Muscle layer of colon (tissue), 2 donors: ENCODE measurements at regions not wholly inside any gene's neighbourhood (a gene's known extent, or its start where the extent isn't known, plus 50 kb on each side); places are given as distances from the start of the nearest gene placed in this dataset.

Experiments used
- H3K27ac ChIP-seq: one replicate; pipeline ENCODE4 v1.7.0; 2013; ENCODE audit warnings: low read depth, mild to moderate bottlenecking, low read length, moderate library complexity
- H3K27me3 ChIP-seq, 2 donors: one replicate each; pipeline ENCODE4 v1.7.0; 2013; ENCODE audit warnings: low read length in 2 of 2, mild to moderate bottlenecking in 2 of 2; ENCODE audit not compliant: insufficient read depth in 2 of 2, control insufficient read depth in 1 of 2
- H3K36me3 ChIP-seq: one replicate; pipeline ENCODE4 v1.7.0; 2013; ENCODE audit warnings: mild to moderate bottlenecking, low read length; ENCODE audit not compliant: insufficient read depth
- H3K4me1 ChIP-seq: one replicate; pipeline ENCODE4 v1.7.0; 2013; ENCODE audit warnings: mild to moderate bottlenecking, low read length; ENCODE audit not compliant: insufficient read depth
- H3K4me3 ChIP-seq, 2 donors: one replicate each; pipeline ENCODE4 v1.7.0; 2013; ENCODE audit warnings: low read length in 2 of 2, low read depth in 1 of 2, mild to moderate bottlenecking in 1 of 2, moderate library complexity in 1 of 2
- H3K9ac ChIP-seq: one replicate; pipeline ENCODE4 v1.7.0; 2013; ENCODE audit warnings: low read length
- H3K9me3 ChIP-seq: one replicate; pipeline ENCODE4 v1.7.0; 2013; ENCODE audit warnings: mild to moderate bottlenecking, low read length
- donor health status: abdominal sarcoma.
- donor health status: Adenocarcinoma of cecum.

- Histone ChIP-seq H3K27ac (no peak overlapping the region), H3K9ac (no peak overlapping the region), H3K27me3 (no peaks in the 10 kb centered on the region), H3K9me3 (no peaks in the 10 kb centered on the region), H3K36me3 (no peaks in the 10 kb centered on the region), H3K4me1 (no peaks in the 10 kb centered on the region), H3K4me3 (no peak overlapping the region)
These were observed 570.6 kb downstream of the ZBBX start for GRCh38 chr3:166809520-166809919.

- no peaks in the 10 kb centered on the region for H3K27me3 ChIP-seq
- no peaks in the 10 kb centered on the region for H3K36me3 ChIP-seq
- H3K9me3 ChIP-seq: no peaks in the 10 kb centered on the region
- H3K4me1 ChIP-seq: no peaks in the 10 kb centered on the region
- no peak overlapping the region for H3K4me3 ChIP-seq
- H3K9ac ChIP-seq: no peak overlapping the region
- H3K27ac ChIP-seq: no peak overlapping the region
These were observed 591.2 kb downstream of the ZBBX start for GRCh38 chr3:166788936-166789335.

- Histone ChIP-seq H3K27ac (no peak overlapping the region), H3K4me3 (no peak overlapping the region), H3K9ac (no peak overlapping the region), H3K36me3 (no peaks in the 10 kb centered on the region), H3K27me3 (no peaks in the 10 kb centered on the region), H3K4me1 (no peaks in the 10 kb centered on the region), H3K9me3 (no peaks in the 10 kb centered on the region)
These were observed 594.2 kb downstream of the ZBBX start for GRCh38 chr3:166785876-166786275.

GRCh38 chr3:166783206-166783605 lies 596.9 kb downstream of the ZBBX start:
- Histone ChIP-seq H3K9ac (no peak overlapping the region), H3K4me1 (no peaks in the 10 kb centered on the region), H3K27me3 (no peaks in the 10 kb centered on the region), H3K4me3 (no peak overlapping the region), H3K27ac (no peak overlapping the region), H3K36me3 (no peaks in the 10 kb centered on the region), H3K9me3 (no peaks in the 10 kb centered on the region)

GRCh38 chr3:166764698-166765318 lies 615.3 kb downstream of the ZBBX start:
- H3K9ac ChIP-seq: no peak overlapping the region
- H3K36me3 ChIP-seq: no peaks in the 10 kb centered on the region
- no peaks in the 10 kb centered on the region for H3K9me3 ChIP-seq
- no peaks in the 10 kb centered on the region for H3K4me1 ChIP-seq
- H3K4me3 ChIP-seq: no peak overlapping the region
- H3K27ac ChIP-seq: no peak overlapping the region
- H3K27me3 ChIP-seq: no peaks in the 10 kb centered on the region

GRCh38 chr3:166759736-166760513 lies 620.2 kb downstream of the ZBBX start:
- H3K4me1 ChIP-seq: no peaks in the 10 kb centered on the region
- H3K27me3 ChIP-seq: no peaks in the 10 kb centered on the region
- H3K4me3 ChIP-seq: no peak overlapping the region
- H3K9ac ChIP-seq: no peak overlapping the region
- H3K27ac ChIP-seq: no peak overlapping the region
- no peaks in the 10 kb centered on the region for H3K9me3 ChIP-seq
- no peaks in the 10 kb centered on the region for H3K36me3 ChIP-seq

- Histone ChIP-seq H3K9me3 (no peaks in the 10 kb centered on the region), H3K27me3 (no peaks in the 10 kb centered on the region), H3K4me3 (no peak overlapping the region), H3K9ac (no peak overlapping the region), H3K4me1 (no peaks in the 10 kb centered on the region), H3K27ac (no peak overlapping the region), H3K36me3 (no peaks in the 10 kb centered on the region)
These were observed 627.9 kb downstream of the ZBBX start for GRCh38 chr3:166752214-166752613.

- no peaks in the 10 kb centered on the region for H3K27me3 ChIP-seq
- no peak overlapping the region for H3K4me3 ChIP-seq
- no peaks in the 10 kb centered on the region for H3K4me1 ChIP-seq
- H3K27ac ChIP-seq: no peak overlapping the region
- H3K9me3 ChIP-seq: no peaks in the 10 kb centered on the region
- no peak overlapping the region for H3K9ac ChIP-seq
- no peaks in the 10 kb centered on the region for H3K36me3 ChIP-seq
These were observed 636.5 kb downstream of the ZBBX start for GRCh38 chr3:166743481-166744134.

GRCh38 chr3:166734734-166735133 lies 645.4 kb downstream of the ZBBX start:
- no peaks in the 10 kb centered on the region for H3K4me1 ChIP-seq
- no peak overlapping the region for H3K4me3 ChIP-seq
- no peaks in the 10 kb centered on the region for H3K27me3 ChIP-seq
- no peak overlapping the region for H3K27ac ChIP-seq
- H3K36me3 ChIP-seq: no peaks in the 10 kb centered on the region
- H3K9me3 ChIP-seq: no peaks in the 10 kb centered on the region
- no peak overlapping the region for H3K9ac ChIP-seq

- no peaks in the 10 kb centered on the region for H3K9me3 ChIP-seq
- H3K9ac ChIP-seq: no peak overlapping the region
- H3K4me1 ChIP-seq: no peaks in the 10 kb centered on the region
- no peaks in the 10 kb centered on the region for H3K27me3 ChIP-seq
- no peaks in the 10 kb centered on the region for H3K36me3 ChIP-seq
- no peak overlapping the region for H3K27ac ChIP-seq
- H3K4me3 ChIP-seq: no peak overlapping the region
These were observed 648.4 kb downstream of the ZBBX start for GRCh38 chr3:166731701-166732100.

- H3K9me3 ChIP-seq: no peaks in the 10 kb centered on the region
- no peak overlapping the region for H3K9ac ChIP-seq
- no peaks in the 10 kb centered on the region for H3K4me1 ChIP-seq
- H3K36me3 ChIP-seq: no peaks in the 10 kb centered on the region
- no peaks in the 10 kb centered on the region for H3K27me3 ChIP-seq
- H3K4me3 ChIP-seq: no peak overlapping the region
- H3K27ac ChIP-seq: no peak overlapping the region
These were observed 658.6 kb downstream of the ZBBX start for GRCh38 chr3:166721466-166721865.
